ENCODE measurements at regions not wholly inside any gene's neighbourhood (a gene's known extent, or its start where the extent isn't known, plus 50 kb on each side); places are given as distances from the start of the nearest gene placed in this dataset.

DNA sequence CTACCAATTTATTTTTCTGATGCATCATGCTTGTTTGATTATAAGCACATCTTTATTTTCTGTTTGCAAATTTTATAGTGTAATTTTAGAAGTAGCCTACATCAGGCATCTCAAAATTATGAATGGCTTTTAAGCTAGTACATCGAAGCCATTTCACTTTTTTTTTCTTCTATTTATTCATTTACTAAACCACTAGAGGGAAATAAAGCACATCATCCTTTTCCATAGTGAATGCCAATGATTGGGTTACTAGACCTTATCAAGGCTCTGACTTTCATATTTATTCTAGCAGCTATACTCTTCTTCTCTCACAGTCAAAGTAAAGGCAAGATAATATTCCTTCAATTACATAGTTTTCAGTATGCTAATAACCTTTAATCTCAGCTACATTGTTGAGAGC lies 736.4 kb upstream of the LRFN5 start:
- no peak for DNase-seq

DNA sequence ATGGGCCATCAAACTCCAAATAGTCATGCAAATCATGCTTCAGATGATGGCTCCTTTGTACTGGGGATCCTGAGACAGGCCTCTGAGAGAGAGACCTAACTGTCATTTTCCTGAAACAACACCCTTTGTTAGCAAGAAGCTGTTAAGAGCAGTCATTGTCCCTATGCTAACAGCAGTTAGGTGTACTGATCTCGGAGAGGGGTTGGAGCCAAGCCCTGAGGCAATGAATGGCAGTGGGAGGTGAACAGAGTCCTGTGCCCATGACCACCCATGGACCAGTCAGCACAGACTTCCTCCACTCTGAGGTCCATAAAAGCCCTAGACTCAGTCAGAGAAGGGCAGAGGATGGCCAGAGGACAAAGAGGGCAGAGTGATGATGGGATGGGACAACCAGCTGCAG lies 747.6 kb upstream of the LRFN5 start:
- no peak for DNase-seq

DNA sequence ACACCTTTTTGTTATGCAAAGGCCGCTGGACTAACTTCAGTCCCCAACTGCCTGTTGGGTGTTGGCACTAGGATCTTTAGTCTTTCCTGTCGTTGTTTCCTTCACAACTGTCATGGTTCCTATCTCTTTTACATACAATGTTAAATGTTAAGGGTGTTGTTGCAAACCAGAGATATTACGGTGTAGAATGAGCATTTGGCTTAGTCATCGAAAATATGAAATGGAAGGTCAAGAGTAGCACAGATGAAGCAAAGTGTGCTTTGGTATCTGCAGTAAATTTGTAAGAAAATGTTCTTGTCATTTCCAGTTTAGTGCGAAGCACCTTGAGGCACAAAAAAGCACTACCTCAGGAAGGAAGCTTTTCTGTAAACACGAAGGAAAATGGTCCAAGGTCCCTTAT lies 751.3 kb upstream of the LRFN5 start:
- DNase-seq, result no peak

DNA sequence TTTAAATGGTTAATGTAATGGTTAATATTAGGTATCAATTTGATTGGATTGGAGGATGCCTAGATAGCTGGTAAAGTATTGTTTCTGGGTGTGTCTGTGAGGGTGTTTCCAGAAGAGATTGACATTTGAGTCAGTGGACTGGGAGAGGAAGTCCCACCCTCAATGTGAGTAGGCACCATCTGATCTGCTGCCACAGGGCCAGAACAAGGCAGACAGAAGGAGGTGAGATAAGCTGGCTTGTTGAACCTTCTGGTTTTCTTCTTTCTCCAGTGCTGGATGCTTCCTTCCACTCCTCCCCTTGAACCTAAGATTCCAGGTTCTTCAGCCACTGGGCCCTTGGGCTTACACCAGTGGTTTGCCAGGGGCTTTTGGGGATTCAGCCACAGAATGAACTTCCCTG lies 756.5 kb upstream of the LRFN5 start:
- DNase-seq, result no peak

DNA sequence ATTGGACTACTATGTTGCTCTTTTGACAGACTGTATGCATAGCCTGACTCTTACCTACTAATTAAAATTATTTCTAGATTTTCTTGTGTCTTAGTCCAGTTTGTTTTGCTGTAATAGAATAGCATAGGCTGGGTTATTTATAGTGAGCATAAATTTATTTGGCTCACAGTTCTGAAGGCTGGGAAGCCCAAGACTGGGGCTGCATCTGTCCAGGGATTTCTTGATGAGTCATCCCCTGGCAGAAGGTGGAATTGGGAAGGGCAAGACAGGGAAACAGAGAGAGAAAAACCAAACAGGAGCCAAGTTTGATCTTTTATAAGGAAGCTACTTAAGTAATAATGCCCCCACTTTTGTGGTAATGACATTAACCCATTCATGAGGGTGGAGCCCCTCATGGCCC lies 759.2 kb upstream of the LRFN5 start:
- no peak for DNase-seq

DNA sequence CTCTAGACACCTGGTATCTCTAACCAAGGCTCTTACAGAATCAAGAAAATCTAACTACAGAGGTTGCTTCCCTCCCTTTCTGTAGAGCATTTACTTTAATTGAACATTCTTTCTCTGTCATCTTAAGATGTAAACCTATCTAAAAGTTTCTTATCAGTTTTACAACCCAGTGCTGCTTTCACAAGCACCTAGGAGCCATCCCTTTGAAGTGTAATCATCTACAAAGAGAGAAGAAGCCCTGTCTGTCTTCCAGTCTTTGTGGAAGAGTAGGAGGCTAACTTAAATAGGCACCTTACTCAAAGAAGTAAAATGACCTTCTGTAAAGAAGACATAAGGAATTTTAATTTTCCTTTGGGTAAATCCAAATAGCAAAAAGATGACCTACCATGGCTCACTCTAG lies 763.9 kb upstream of the LRFN5 start:
- no peak for DNase-seq

DNA sequence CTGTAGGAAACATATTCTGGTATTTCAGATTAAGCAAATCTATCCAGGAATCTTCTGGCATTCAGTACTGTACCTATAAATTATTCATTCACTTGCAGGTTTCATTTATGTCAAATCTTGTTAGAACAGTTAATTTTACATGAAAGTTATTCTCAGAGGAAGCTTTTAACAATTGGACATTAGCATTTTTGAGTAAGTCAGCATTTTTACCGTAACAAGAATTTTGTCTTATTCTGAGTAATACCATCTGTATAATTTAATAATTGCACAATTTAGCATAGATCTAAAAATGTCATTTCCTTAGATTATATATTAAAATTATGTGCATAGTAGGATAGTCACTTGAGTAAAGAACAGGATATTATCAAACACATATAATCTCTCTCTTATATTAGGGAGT lies 764.8 kb upstream of the LRFN5 start:
- DNase-seq, result no peak

DNA sequence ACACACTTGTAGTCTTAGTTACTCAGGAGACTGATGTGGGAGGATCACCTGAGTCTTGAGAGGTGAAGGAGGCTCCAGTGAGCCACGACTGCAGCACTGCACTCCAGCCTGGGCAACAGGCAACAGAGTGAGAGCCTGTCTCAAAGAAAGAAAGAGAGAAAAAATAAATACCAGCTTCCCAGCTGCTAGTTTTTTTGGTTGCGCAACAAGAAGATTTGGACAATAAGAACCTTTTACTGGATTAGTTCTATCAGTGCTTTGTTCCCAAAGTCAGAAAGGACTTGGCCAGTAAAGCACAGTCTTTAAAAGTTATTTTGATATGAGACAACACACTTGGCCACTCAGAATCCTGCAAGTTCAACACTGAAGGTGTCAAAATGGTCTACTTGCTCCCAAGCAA lies 768.1 kb upstream of the LRFN5 start:
- DNase-seq, result no peak

DNA sequence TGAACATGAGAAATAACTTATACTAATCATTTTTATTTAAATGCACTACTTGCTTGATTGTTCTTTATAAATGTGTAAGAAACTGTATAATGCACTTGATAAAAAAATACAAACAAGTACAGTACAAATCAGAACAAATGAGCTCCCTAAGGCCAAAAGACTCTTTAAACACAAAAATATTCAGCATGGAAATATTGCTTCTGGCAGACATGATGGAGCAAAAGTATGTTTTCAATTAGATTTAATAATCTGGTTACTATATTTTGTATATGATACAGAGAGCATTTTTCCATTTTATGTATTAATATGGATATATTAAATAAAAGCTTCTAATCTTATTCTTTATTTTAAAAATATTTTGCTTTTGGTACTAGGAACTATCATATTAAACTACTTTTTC lies 800.2 kb upstream of the LRFN5 start:
- no peak for DNase-seq

DNA sequence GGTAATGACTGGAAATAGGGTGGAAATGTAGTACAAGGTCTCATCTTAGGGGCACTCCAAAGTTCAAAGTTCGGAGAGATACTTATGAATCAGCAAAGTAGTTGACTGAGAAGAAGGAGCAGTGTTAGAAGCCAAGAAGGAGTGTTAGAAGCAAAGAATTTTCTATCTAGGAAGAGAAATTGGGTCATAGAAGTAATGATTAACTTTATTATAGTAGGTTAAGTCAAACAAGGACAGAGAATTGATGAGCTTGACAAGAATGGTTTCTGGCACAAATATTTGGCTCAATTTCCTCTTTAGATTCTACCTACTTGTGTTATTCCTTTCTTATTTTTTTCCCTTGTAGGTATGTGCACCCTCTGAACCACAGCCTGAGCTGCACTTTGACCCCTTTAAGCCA lies 810.5 kb upstream of the LRFN5 start:
- DNase-seq, result no peak

DNA sequence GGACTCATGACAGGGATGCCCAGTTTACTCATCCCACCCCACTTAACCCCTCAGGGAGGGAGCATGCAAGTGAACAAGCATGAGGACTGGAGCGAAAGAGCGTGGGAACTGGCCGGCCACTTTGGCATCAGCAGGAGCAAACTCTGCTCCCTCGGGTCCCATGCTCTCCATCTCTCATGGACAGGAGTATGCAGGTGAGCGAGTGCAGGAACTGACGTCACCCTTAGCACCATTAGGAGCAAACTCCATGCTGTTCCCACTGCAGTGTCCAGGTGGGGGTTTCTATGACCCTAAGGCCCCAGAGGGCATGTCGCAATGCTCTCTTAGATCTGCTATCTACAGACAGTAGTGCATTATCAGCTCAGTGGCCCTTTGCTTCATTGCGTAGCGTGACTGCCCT lies 821.8 kb upstream of the LRFN5 start:
- no peak for DNase-seq

DNA sequence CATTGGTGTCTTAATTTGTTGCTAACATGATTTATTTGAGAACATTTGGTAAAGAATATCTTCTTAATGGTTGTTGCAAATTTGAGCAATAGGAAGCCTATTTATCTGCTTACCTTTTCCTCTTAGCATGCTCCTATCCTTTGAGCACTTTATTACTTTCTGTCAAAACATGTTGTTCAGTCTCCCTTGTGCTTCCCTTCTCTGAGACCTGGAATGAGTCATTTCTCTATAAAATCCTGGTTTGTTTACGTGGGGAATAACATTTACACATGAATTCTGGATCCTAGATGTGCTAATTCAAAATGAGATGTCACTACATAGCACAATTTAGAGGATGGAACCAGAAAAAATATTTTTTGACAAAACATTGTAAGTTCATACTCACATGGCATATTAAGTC lies 844.0 kb upstream of the LRFN5 start:
- no peak for DNase-seq

DNA sequence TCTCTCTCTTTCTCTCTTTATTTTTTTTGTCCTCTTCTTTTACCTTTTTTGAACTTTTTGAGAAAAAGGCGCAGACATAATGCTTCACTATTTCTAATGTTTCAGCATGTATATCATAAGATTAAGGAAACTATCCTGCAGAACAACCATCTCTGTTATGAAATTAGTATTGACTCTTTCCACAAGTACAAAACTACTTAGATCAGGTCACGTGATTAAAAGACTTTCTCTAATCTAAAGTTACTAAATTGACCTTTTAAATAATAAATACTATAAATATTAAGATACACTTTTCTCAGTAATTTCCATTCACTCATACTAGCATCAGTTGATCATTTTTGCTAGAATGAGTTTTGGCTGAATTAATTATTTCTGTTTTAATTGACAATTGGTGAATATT lies 844.5 kb upstream of the LRFN5 start:
- no peak for DNase-seq

DNA sequence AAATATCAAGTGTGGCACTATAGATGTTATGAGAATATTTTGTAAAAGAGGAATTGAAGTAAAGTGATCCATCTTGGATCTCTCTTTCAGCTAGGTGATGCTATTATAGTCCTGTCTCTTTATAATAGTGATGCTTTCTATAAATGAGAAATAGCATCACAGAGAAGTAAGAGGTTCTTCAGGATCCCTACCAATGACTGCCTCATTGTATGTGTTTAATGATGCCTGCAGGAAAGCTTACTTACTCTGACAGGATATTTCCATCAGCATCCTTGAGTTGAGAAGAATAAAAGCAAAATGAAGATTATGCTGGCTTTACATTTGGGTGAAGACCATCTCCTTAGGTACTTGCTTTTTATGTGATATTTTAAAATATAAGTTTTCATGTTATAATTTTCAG lies 846.0 kb upstream of the LRFN5 start:
- DNase-seq, result no peak

DNA sequence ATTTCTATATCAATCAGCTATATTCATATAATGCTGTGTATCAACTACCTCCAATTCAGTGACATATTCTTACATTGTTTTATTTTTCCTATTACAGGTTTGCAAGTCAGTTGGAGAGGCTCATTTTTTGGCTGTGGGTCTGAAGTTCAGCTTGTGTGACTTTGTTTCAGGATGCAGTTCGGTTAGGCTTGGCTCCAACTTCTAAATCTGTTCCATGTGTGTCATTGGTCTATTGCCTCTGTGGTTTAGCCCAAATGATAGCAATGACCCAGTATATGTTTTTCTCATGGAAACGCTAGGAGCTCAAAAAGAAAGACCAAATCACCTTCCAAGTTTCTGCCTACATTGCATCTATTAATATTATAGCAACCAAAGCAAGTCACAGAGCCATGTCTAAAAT lies 848.6 kb upstream of the LRFN5 start:
- no peak for DNase-seq

DNA sequence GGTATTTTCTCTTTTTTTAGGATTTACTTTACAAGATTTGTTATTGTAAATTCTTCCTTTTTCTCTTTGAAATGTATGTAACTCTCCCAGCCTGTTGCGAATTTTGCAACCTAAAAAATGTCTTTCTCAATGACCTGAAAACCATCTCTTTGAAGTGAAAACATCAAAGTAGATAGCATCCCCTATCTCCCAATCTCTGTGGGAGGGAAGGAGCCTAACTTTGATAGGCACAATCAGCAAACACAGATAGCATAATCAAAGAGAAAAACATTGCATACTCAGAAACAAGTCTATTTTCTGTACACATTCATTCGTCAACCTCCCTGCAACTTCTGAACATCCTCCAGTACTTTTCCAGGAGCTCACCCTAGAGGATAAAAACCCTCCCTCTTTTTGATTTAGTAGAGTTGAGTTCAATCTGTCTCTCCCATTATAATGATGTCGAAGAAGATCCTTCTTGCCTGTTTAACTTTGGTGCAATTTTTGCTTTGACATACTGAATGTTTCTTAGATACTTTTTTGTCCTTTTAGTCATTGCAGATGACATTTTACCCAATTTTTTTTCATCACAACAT lies 849.2 kb upstream of the LRFN5 start:
- no peak for DNase-seq

DNA sequence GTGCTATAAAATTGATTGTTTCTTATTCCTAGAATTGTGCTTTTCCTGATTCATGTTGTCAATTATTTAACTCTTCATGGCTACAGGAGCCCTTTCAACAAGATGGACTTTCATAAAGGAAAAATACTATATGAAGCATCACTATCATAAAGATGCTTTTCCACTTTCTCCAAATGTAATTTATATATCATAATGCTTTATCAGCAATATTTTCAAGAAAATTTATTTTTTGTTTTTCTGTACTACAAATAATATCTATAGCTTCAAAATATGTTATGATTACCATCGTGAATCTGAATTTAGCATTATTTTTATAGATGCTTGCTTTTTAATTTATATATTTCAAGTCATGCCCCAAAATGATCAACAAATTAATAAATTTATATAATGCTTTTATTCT lies 873.5 kb upstream of the LRFN5 start:
- no peak for DNase-seq

DNA sequence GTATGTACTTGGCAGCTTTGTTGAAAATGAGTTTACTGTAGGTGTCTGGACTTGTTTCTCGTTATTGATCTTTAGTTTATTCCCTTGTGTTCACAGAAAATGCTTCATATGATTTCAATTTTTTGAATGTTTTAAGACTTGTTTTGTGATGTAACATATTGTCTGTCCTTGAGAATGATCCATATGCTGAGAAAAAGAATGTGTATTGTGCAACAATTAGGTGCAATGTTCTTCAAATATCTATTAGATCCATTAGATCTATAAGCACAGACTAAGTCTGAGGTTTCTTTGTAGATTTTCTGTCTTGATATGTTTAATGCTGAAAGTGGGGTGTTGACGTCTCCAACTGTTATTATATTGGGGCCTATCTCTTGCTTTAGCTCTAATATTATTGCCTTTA lies 879.6 kb upstream of the LRFN5 start:
- no peak for DNase-seq

DNA sequence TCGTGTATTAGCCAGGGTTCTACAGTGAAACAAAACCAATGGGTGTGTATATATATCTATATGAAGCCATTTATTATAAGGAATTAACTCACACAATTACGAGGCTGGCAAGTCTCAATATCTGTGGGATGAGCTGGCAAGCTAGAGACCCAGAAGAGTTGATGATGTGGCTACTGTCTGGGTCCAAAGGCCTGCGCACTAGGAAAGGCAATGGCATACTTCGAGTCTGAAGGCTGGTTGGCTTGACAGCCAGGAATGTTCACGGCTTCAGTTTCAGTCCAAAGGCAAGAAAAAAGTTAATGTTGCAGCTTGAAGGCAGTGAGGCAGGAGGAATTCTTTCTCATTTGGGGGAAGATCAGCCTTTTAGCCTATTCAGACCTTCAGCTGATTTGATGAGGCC lies 893.3 kb upstream of the LRFN5 start:
- DNase-seq, result no peak

DNA sequence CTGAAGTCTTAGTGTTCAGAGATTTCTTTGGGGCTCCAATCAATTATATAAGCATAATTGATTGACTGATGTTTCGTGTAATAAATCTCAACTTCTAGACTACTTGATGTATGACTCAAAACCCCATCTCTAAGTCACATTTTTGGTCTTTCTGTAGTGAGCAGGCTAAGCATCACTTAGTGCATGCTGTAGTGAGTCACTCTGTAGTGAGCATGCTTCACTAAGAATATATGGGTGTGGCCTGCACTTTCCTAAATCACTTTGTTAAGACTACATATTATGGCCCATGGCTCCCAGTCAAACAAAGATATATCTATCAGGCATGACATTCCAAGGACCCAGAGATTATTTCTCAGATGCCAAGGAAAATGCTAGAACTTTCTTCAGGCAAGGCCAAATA lies 909.4 kb upstream of the LRFN5 start:
- DNase-seq, result no peak

DNA sequence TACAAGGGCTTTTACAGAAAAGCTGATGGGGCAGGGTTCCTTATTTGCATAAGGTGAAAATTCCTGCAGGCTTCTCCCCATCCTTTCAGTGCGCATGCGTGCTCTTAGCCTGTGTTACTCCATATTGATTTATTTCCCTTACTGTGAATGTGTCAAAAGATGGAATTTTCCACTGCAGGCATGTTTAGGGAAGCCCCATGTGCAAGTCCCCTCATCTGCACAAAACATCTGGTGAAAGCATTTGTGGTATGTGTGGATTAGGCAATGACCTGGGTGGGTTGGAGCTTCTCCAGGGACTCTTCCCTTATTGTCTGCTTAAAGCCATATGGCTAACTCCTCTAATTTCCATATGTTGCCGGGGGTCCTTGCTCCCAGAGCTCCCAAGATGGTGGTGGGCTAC lies 912.7 kb upstream of the LRFN5 start:
- DNase-seq, result no peak

DNA sequence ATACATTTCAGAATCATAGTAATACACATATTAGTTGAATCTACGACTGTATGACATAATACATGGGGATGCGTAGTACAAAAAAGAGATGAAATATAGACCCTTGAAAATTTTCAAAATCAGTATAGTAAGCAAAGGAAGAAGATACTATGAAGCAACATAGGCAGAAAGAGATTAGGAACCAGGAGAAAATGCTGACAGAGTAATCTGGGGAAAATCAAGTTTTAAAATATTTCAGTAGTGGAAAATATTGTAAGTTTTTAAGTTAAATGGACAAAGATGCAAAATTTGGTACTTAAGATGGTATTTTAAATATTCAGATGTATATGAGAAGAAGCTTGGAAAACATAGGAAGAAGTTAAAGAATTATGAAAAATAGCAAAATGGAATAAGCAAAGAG lies 915.6 kb upstream of the LRFN5 start:
- DNase-seq, result no peak

DNA sequence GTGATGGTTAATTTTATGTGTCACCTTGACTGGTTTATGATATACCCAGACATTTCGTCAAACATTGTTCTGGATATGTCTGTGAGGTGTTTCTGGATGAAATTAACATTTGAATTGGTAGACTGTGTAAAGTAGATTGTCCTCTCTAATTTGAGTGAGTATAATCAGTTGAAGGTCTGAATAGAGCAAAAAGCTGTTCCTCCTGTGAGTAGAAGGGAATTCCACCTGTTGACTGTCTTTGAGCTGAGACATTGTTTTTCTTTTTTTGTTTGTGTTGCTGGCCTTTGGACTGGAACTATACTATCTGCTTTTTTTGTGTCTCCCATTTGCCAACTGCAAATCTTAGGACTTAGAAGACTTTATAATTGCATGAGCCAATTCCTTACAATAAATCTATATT lies 920.9 kb upstream of the LRFN5 start:
- no peak for DNase-seq

DNA sequence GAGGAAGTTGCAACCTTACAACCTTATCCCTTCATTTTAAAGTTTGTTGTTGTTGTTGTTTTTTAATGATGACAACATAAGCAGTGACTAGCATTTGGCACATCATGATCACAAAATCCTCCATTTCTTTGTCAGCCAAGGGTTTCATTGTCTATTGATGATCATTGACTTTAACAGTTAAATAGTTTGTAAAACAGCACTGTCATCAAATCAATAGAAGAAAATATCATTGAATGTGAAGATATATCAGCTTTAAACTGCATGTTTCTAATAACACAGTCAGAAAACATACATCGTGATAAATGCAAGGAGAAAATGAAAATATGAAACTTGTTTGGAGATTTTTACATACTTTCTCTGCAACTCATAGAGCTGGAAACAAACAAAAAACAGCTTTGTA lies 922.3 kb upstream of the LRFN5 start:
- DNase-seq, result no peak

DNA sequence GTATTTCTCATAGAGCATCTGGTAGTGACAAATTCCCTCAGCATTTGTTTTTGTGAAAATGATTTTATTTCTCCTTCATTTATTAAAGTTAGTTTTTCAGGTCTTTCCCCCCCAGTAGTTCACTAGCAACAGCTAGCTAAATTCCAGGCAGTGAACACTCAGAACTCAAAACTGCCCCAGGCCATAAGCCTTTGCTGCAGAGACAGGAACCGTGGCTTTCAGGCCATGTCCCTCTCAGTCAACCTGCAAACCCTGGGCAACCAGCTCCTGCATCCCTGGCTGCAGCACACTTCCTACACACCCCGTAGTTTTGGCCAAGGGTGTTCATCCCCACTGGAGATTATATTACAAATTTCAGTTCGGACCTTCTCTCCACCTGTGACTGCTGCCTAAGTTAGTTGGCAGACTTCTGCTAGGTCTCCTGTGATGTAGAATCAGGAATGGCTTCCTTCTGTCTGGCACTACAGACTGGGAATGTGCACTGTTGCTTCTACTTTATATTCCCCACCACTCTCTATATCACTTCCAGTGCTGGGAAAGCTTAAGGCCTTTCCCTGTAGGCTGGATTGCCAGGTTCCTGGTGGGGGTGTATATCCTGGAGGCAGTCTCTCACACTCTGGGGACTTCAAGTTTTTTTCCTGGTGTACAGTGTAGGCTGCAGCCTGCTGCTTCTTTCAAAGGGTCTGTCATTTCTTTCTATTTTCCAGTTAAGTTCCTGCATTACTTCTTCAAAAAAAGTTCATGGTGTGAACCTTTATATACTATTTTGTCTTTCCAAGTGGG lies 924.4 kb upstream of the LRFN5 start:
- no peak for DNase-seq

Data from stimulated activated CD4-positive, alpha-beta T cell treated with anti-CD3 and anti-CD28 coated beads, Interleukin-1b, Interleukin-23, amount 100 ng/mL, for 48 hours (primary cell).